Ectodermal cell (in vitro differentiated cells): ENCODE measurements at regions not wholly inside any gene's neighbourhood (a gene's known extent, or its start where the extent isn't known, plus 50 kb on each side); places are given as distances from the start of the nearest gene placed in this dataset.

Experiments
- H3K27ac ChIP-seq: 2 replicates; pipeline ENCODE4 v1.7.0; 2013; ENCODE audit warnings: mild to moderate bottlenecking, low read depth, low read length; ENCODE audit not compliant: insufficient read depth, poor library complexity, severe bottlenecking
- H3K27me3 ChIP-seq: 2 replicates; pipeline ENCODE4 v1.7.0; 2013; ENCODE audit warnings: mild to moderate bottlenecking, low read length; ENCODE audit not compliant: insufficient read depth, control insufficient read depth, poor library complexity, severe bottlenecking
- H3K36me3 ChIP-seq: one replicate; pipeline ENCODE4 v1.7.0; 2013; ENCODE audit warnings: low read length; ENCODE audit not compliant: control insufficient read depth, insufficient read depth
- H3K4me1 ChIP-seq: one replicate; pipeline ENCODE4 v1.7.0; 2013; ENCODE audit warnings: low read length; ENCODE audit not compliant: control insufficient read depth, insufficient read depth
- H3K4me3 ChIP-seq: 2 replicates; pipeline ENCODE4 v1.7.0; 2013; ENCODE audit warnings: low read depth, low read length, control low read depth; ENCODE audit not compliant: insufficient read depth
- H3K9me3 ChIP-seq: 2 replicates; pipeline ENCODE4 v1.7.0; 2013; ENCODE audit warnings: mild to moderate bottlenecking, low read length, moderate library complexity; ENCODE audit not compliant: control insufficient read depth
- WGBS, 2 experiments: methylation state at CpG; one replicate each; pipeline ENCODE4 v1.1.7; 2013; ENCODE audit warnings: missing lambda C conversion rate in 2 of 2; 5-methylcytosine and 5-hydroxymethylcytosine counted together

- H3K36me3 ChIP-seq: no peaks in the 10 kb centered on the region
- H3K4me1 ChIP-seq: no peaks in the 10 kb centered on the region
- H3K27me3 ChIP-seq: no peaks in the 10 kb centered on the region
- no peak overlapping the region for H3K4me3 ChIP-seq
- H3K9me3 ChIP-seq: no peaks in the 10 kb centered on the region
- no peak overlapping the region for H3K27ac ChIP-seq
Measured at GRCh38 chr12:17370621-17371020, 719.4 kb downstream of the RERGL start.

GRCh38 chr12:17369556-17369955 lies 720.4 kb downstream of the RERGL start:
- Histone ChIP-seq H3K9me3 (no peaks in the 10 kb centered on the region), H3K27ac (no peak overlapping the region), H3K27me3 (no peaks in the 10 kb centered on the region), H3K36me3 (no peaks in the 10 kb centered on the region), H3K4me3 (no peak overlapping the region), H3K4me1 (no peaks in the 10 kb centered on the region)
- WGBS, 2 experiments: 88 to 92% methylated on average over 1 of the region's 1 CpG

- H3K4me3 ChIP-seq: no peak overlapping the region
- H3K36me3 ChIP-seq: no peaks in the 10 kb centered on the region
- 60 to 90% methylated on average over 1 to 2 of the region's 3 CpGs for WGBS, 2 experiments
- H3K27me3 ChIP-seq: no peaks in the 10 kb centered on the region
- peaks cover 5% of the 10 kb centered on the region for H3K4me1 ChIP-seq
- H3K9me3 ChIP-seq: no peaks in the 10 kb centered on the region
- no peak overlapping the region for H3K27ac ChIP-seq
Measured at GRCh38 chr12:17361224-17361623, 728.8 kb downstream of the RERGL start.

- WGBS, 2 experiments: 5 to 10% methylated on average over 2 to 3 of the region's 3 CpGs
- Histone ChIP-seq H3K27me3 (no peaks in the 10 kb centered on the region), H3K4me3 (no peak overlapping the region), H3K9me3 (no peaks in the 10 kb centered on the region), H3K36me3 (no peaks in the 10 kb centered on the region), H3K4me1 (peaks cover 5% of the 10 kb centered on the region), H3K27ac (no peak overlapping the region)
Measured at GRCh38 chr12:17358835-17359234, 731.2 kb downstream of the RERGL start.

- H3K27me3 ChIP-seq: no peaks in the 10 kb centered on the region
- H3K4me3 ChIP-seq: no peak overlapping the region
- H3K27ac ChIP-seq: no peak overlapping the region
- H3K4me1 ChIP-seq: peaks cover 5% of the 10 kb centered on the region
- no peaks in the 10 kb centered on the region for H3K36me3 ChIP-seq
- 32 to 50% methylated on average over 1 of the region's 1 CpG for WGBS, 2 experiments
- H3K9me3 ChIP-seq: no peaks in the 10 kb centered on the region
Measured at GRCh38 chr12:17357396-17357795, 732.6 kb downstream of the RERGL start.

GRCh38 chr12:17352164-17352563 lies 737.8 kb downstream of the RERGL start:
- H3K36me3 ChIP-seq: no peaks in the 10 kb centered on the region
- no peaks in the 10 kb centered on the region for H3K27me3 ChIP-seq
- peaks cover under 1% of the 10 kb centered on the region for H3K4me1 ChIP-seq
- no peak overlapping the region for H3K27ac ChIP-seq
- WGBS, 2 experiments: no CpG with 5 or more reads among the region's 1 CpG
- H3K4me3 ChIP-seq: no peak overlapping the region
- no peaks in the 10 kb centered on the region for H3K9me3 ChIP-seq

GRCh38 chr12:17348311-17348710 lies 741.7 kb downstream of the RERGL start:
- Histone ChIP-seq H3K27ac (no peak overlapping the region), H3K9me3 (no peaks in the 10 kb centered on the region), H3K36me3 (no peaks in the 10 kb centered on the region), H3K4me3 (no peak overlapping the region), H3K4me1 (no peaks in the 10 kb centered on the region), H3K27me3 (no peaks in the 10 kb centered on the region)

- 87 to 95% methylated on average over 1 of the region's 1 CpG for WGBS, 2 experiments
- Histone ChIP-seq H3K36me3 (no peaks in the 10 kb centered on the region), H3K4me3 (no peak overlapping the region), H3K27ac (no peak overlapping the region), H3K9me3 (no peaks in the 10 kb centered on the region), H3K4me1 (no peaks in the 10 kb centered on the region), H3K27me3 (no peaks in the 10 kb centered on the region)
Measured at GRCh38 chr12:17344649-17345048, 738.7 kb upstream of the LMO3 start.

GRCh38 chr12:17342381-17342961 lies 736.5 kb upstream of the LMO3 start:
- Histone ChIP-seq H3K27me3 (no peaks in the 10 kb centered on the region), H3K4me1 (no peaks in the 10 kb centered on the region), H3K27ac (no peak overlapping the region), H3K36me3 (no peaks in the 10 kb centered on the region), H3K9me3 (no peaks in the 10 kb centered on the region), H3K4me3 (no peak overlapping the region)
- 86 to 92% methylated on average over 1 of the region's 1 CpG for WGBS, 2 experiments

- 86 to 95% methylated on average over 3 of the region's 3 CpGs for WGBS, 2 experiments
- Histone ChIP-seq H3K9me3 (no peaks in the 10 kb centered on the region), H3K4me3 (no peak overlapping the region), H3K27me3 (no peaks in the 10 kb centered on the region), H3K4me1 (no peaks in the 10 kb centered on the region), H3K36me3 (no peaks in the 10 kb centered on the region), H3K27ac (no peak overlapping the region)
Measured at GRCh38 chr12:17335487-17335886, 729.5 kb upstream of the LMO3 start.

- Histone ChIP-seq H3K4me1 (no peaks in the 10 kb centered on the region), H3K27me3 (no peaks in the 10 kb centered on the region), H3K9me3 (no peaks in the 10 kb centered on the region), H3K4me3 (no peak overlapping the region), H3K36me3 (no peaks in the 10 kb centered on the region), H3K27ac (no peak overlapping the region)
- WGBS, 2 experiments: 81 to 95% methylated on average over 3 of the region's 3 CpGs
Measured at GRCh38 chr12:17334784-17335183, 728.8 kb upstream of the LMO3 start.
